Natural killer cell (primary cell): ENCODE measurements at regions not wholly inside any gene's neighbourhood (a gene's known extent, or its start where the extent isn't known, plus 50 kb on each side); places are given as distances from the start of the nearest gene placed in this dataset.

ENCODE experiments used
- ATAC-seq, 3 donors: fragments of 150-1000 bp in 2 of 3; fragments of 200-7000 bp in 1 of 3; cut with Tn5 transposase; 1 replicate in 1 of 3; 2 replicates in 2 of 3; pipeline ENCODE4 v1.10.0; 2021; ENCODE audit warnings: mild to moderate bottlenecking in 2 of 3, moderate library complexity in 2 of 3
- DNase-seq, 2 donors: peaks; one replicate each; pipeline versions ENCODE4 v3.0.0 to v3.0.0-alpha.2; 2013 to 2021; ENCODE audit warnings: mixed read lengths in 1 of 2
- H3K27ac ChIP-seq: one replicate; pipeline ENCODE4 v1.5.1; 2013; ENCODE audit warnings: mild to moderate bottlenecking, low read length
- H3K27me3 ChIP-seq: one replicate; pipeline ENCODE4 v1.6.1; 2013; ENCODE audit warnings: low read length; ENCODE audit not compliant: control insufficient read depth, insufficient read depth
- H3K36me3 ChIP-seq: one replicate; pipeline ENCODE4 v1.6.1; 2013; ENCODE audit warnings: low read length; ENCODE audit not compliant: control insufficient read depth, insufficient read depth
- H3K4me1 ChIP-seq: one replicate; pipeline ENCODE4 v1.6.1; 2013; ENCODE audit warnings: low read length; ENCODE audit not compliant: control insufficient read depth, insufficient read depth
- H3K4me3 ChIP-seq: one replicate; pipeline ENCODE4 v1.5.1; 2013; ENCODE audit warnings: low read length
- H3K9me3 ChIP-seq: one replicate; pipeline ENCODE4 v1.6.1; 2013; ENCODE audit warnings: low read length; ENCODE audit not compliant: control insufficient read depth, insufficient read depth
- H3K27ac Mint-ChIP-seq, 2 donors: one replicate each; pipeline ENCODE4 v1.8.0; 2022; ENCODE audit warnings: mild to moderate bottlenecking in 2 of 2, mixed read lengths in 2 of 2, moderate library complexity in 1 of 2
- H3K27me3 Mint-ChIP-seq, 2 donors: one replicate each; pipeline ENCODE4 v1.8.0; 2022; ENCODE audit warnings: low read depth in 2 of 2, mixed read lengths in 2 of 2
- H3K36me3 Mint-ChIP-seq: one replicate; pipeline ENCODE4 v1.8.0; 2022; ENCODE audit warnings: mixed read lengths
- H3K4me1 Mint-ChIP-seq, 2 donors: one replicate each; pipeline ENCODE4 v1.8.0; 2022; ENCODE audit warnings: mixed read lengths in 2 of 2
- H3K4me3 Mint-ChIP-seq: one replicate; pipeline ENCODE4 v1.8.0; 2022; ENCODE audit warnings: mild to moderate bottlenecking, moderate library complexity, mixed read lengths
- H3K9me3 Mint-ChIP-seq, 2 donors: one replicate each; pipeline ENCODE4 v1.8.0; 2022; ENCODE audit warnings: mixed read lengths in 2 of 2
- CTCF ChIP-seq: fragments of 200-600 bp; IDR thresholded peaks from one replicate; pipeline ENCODE4 v1.8.0; 2022; ENCODE audit warnings: antibody characterized with exemption
- whole genome bisulfite sequencing: methylation state at CpG from one replicate; pipeline ENCODE4 v1.1.7; 2013; ENCODE audit warnings: missing lambda C conversion rate; ENCODE audit not compliant: insufficient coverage; 5-methylcytosine and 5-hydroxymethylcytosine counted together
- intact Hi-C: fragments of 100-400 bp; cut with micrococcal nuclease; formaldehyde crosslinking; loops from one replicate; pipeline ENCODE4 v1.14.2; 2022

GRCh38 chr11:29100967-29101366 lies 915.9 kb downstream of the KCNA4 start:
- intact Hi-C loops: no loop called here
- Mint-ChIP-seq H3K27ac (no peak overlapping the region), H3K27me3 (no peaks in the 10 kb centered on the region), H3K4me3 (no peak overlapping the region), H3K4me1 (no peaks in the 10 kb centered on the region), H3K9me3 (peaks cover 19% of the 10 kb centered on the region in 2 donors), H3K36me3 (no peaks in the 10 kb centered on the region)
- Histone ChIP-seq H3K27ac (no peak overlapping the region), H3K9me3 (peaks cover 4% of the 10 kb centered on the region), H3K36me3 (no peaks in the 10 kb centered on the region), H3K27me3 (no peaks in the 10 kb centered on the region), H3K4me3 (no peak overlapping the region), H3K4me1 (no peaks in the 10 kb centered on the region)
- 67% methylated on average over 3 of the region's 3 CpGs for WGBS
- DNase-seq (no peak), ATAC-seq (no peak)
- TF ChIP-seq CTCF: no peak

- Histone ChIP-seq H3K4me1 (no peaks in the 10 kb centered on the region), H3K27ac (no peak overlapping the region), H3K27me3 (no peaks in the 10 kb centered on the region), H3K36me3 (no peaks in the 10 kb centered on the region), H3K4me3 (no peak overlapping the region), H3K9me3 (no peaks in the 10 kb centered on the region)
- no CpG with 5 or more reads among the region's 1 CpG for WGBS
- Mint-ChIP-seq H3K27ac (no peak overlapping the region), H3K4me3 (no peak overlapping the region), H3K4me1 (no peaks in the 10 kb centered on the region), H3K9me3 (peaks cover 14 to 32% of the 10 kb centered on the region in 2 donors), H3K27me3 (no peaks in the 10 kb centered on the region), H3K36me3 (no peaks in the 10 kb centered on the region)
- intact Hi-C loops: no loop called here
- ATAC-seq (no peak), DNase-seq (no peak)
- TF ChIP-seq CTCF: no peak
These were observed 921.0 kb downstream of the KCNA4 start for GRCh38 chr11:29095821-29096220.

GRCh38 chr11:29093416-29094120 lies 923.3 kb downstream of the KCNA4 start:
- no peaks in the 10 kb centered on the region for H3K4me1 ChIP-seq
- DNase-seq (no peak), ATAC-seq (no peak)
- H3K27me3 Mint-ChIP-seq: no peaks in the 10 kb centered on the region
- H3K36me3 ChIP-seq: no peaks in the 10 kb centered on the region
- no peak overlapping the region for H3K27ac Mint-ChIP-seq
- peaks cover 2% of the 10 kb centered on the region for H3K9me3 ChIP-seq
- no peak overlapping the region for H3K4me3 Mint-ChIP-seq
- no peak overlapping the region for H3K27ac ChIP-seq
- intact Hi-C loops: no loop called here
- no peaks in the 10 kb centered on the region for H3K4me1 Mint-ChIP-seq
- H3K36me3 Mint-ChIP-seq: no peaks in the 10 kb centered on the region
- 100% methylated on average over 1 of the region's 1 CpG for WGBS
- no peak for TF ChIP-seq CTCF
- H3K4me3 ChIP-seq: no peak overlapping the region
- H3K27me3 ChIP-seq: no peaks in the 10 kb centered on the region
- peaks cover 11 to 35% of the 10 kb centered on the region in 2 donors for H3K9me3 Mint-ChIP-seq
